Keratinocyte (primary cell): ENCODE measurements at regions not wholly inside any gene's neighbourhood (a gene's known extent, or its start where the extent isn't known, plus 50 kb on each side); places are given as distances from the start of the nearest gene placed in this dataset.
"Not testable (repeated sequence)": the region's sequence is repeated elsewhere in the genome, so short reads cannot be mapped to it uniquely, and the experiment has no call there.

Source experiments
- DNase-seq: peaks from one replicate; pipeline ENCODE4 v3.0.0-alpha.2; 2011; ENCODE audit warnings: low read depth, missing footprints, low spot score
- FAIRE-seq: peaks from 2 replicates; lab custom pipeline; 2011; peaks lifted over from hg19 to GRCh38; lab: Jason Lieb, UNC
- H2AFZ ChIP-seq: 2 replicates; pipeline ENCODE4 v1.6.0; 2012; ENCODE audit warnings: low read length, control low read depth, inconsistent platforms; ENCODE audit not compliant: control insufficient read depth
- H3K27ac ChIP-seq: 2 replicates; pipeline ENCODE4 v1.5.1; 2011; ENCODE audit warnings: low read length; ENCODE audit not compliant: control insufficient read depth, insufficient read depth
- H3K27me3 ChIP-seq: 3 replicates; pipeline ENCODE4 v1.6.0; 2011; ENCODE audit warnings: low read length; ENCODE audit not compliant: control insufficient read depth, insufficient read depth; ENCODE audit errors: extremely low read depth
- H3K36me3 ChIP-seq, 2 experiments: 2 replicates in 1 of 2; 3 replicates in 1 of 2; pipeline ENCODE4 v1.5.1; 2011; ENCODE audit warnings: low read length in 2 of 2, mild to moderate bottlenecking in 1 of 2; ENCODE audit not compliant: control insufficient read depth in 2 of 2, insufficient read depth in 2 of 2; ENCODE audit errors: extremely low read depth in 1 of 2
- H3K4me1 ChIP-seq: 3 replicates; pipeline ENCODE4 v1.5.1; 2011; ENCODE audit warnings: low read length; ENCODE audit not compliant: control insufficient read depth, insufficient read depth; ENCODE audit errors: extremely low read depth
- H3K4me2 ChIP-seq: 3 replicates; pipeline ENCODE4 v1.6.0; 2011; ENCODE audit warnings: low read depth, low read length; ENCODE audit not compliant: control insufficient read depth, insufficient read depth; ENCODE audit errors: extremely low read depth
- H3K4me3 ChIP-seq, 3 experiments: fragments of 200-600 bp in 1 of 3; sonication (generic) in 1 of 3; 2 replicates in 2 of 3; 3 replicates in 1 of 3; pipeline ENCODE4 v1.5.1; 2011 to 2016; ENCODE audit warnings: low read length in 3 of 3, mild to moderate bottlenecking in 3 of 3, control low read depth in 2 of 3, inconsistent platforms in 1 of 3, low read depth in 1 of 3, mixed read lengths in 1 of 3, mixed run types in 1 of 3, moderate library complexity in 1 of 3; ENCODE audit not compliant: control insufficient read depth in 2 of 3, insufficient read depth in 2 of 3; ENCODE audit errors: extremely low read depth in 1 of 3
- H3K79me2 ChIP-seq: 2 replicates; pipeline ENCODE4 v1.6.0; 2012; ENCODE audit warnings: low read length; ENCODE audit not compliant: control insufficient read depth, insufficient read depth
- H3K9ac ChIP-seq: 3 replicates; pipeline ENCODE4 v1.6.0; 2011; ENCODE audit warnings: low read length; ENCODE audit not compliant: control insufficient read depth, insufficient read depth; ENCODE audit errors: extremely low read depth
- H3K9me1 ChIP-seq: 3 replicates; pipeline ENCODE4 v1.6.0; 2011; ENCODE audit warnings: low read length; ENCODE audit not compliant: control insufficient read depth, insufficient read depth; ENCODE audit errors: extremely low read depth
- H3K9me3 ChIP-seq: 2 replicates; pipeline ENCODE4 v1.5.1; 2012; ENCODE audit warnings: low read depth, low read length; ENCODE audit not compliant: control insufficient read depth
- H4K20me1 ChIP-seq: 3 replicates; pipeline ENCODE4 v1.6.0; 2011; ENCODE audit warnings: low read length; ENCODE audit not compliant: control insufficient read depth, insufficient read depth; ENCODE audit errors: extremely low read depth
- EZH2 ChIP-seq: IDR thresholded peaks from one replicate; pipeline ENCODE4 v1.6.1; 2012; ENCODE audit warnings: inconsistent platforms, mild to moderate bottlenecking, low read length, moderate library complexity
- dilution Hi-C: fragments of 300-500 bp; cut with MboI; formaldehyde crosslinking; loops from one replicate; pipeline ENCODE4 v1.7.0; 2020; ENCODE audit warnings: low sequenced_read_pairs; ENCODE audit not compliant: extremely low pct_ligation_motif_present
- TF ChIP-seq, protein P1 (sequence below), 3 experiments: IDR thresholded peaks in 1 of 3; conservative IDR thresholded peaks in 1 of 3; optimal IDR thresholded peaks in 1 of 3; 2 replicates in 2 of 3; 3 replicates in 1 of 3; pipeline versions ENCODE3 to v1.5.1; 2011; ENCODE audit warnings: low read length in 3 of 3, mild to moderate bottlenecking in 3 of 3, moderate library complexity in 2 of 3, control low read depth in 1 of 3, inconsistent platforms in 1 of 3; ENCODE audit not compliant: insufficient read depth in 2 of 3; ENCODE audit errors: extremely low read depth in 1 of 3

DNA sequence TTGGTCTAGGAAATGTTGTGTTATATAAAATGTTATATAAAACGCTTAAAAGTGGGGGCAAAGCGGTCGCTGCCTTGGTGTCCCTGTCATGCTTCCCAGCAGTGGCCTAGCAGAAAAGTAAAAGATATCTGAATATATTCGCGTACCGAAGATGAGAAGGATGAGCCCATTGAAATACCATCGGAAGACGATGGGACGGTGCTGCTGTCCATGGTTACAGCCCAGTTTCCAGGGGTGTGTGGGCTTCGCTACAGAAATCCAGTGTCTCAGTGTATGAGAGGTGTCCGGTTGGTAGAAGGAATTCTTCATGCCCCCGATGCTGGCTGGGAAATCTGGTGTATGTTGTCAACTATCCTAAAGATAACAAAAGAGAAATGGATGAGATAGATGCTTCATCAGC, 110.9 kb upstream of the DIAPH3 start:
- no peak for DNase-seq
- Histone ChIP-seq H3K4me2 (no peak overlapping the region), H3K9me3 (no peaks in the 10 kb centered on the region), H3K27ac (no peak overlapping the region), H3K9ac (no peak overlapping the region), H3K9me1 (no peaks in the 10 kb centered on the region), H2AFZ (no peak overlapping the region), H3K36me3 (no peaks in the 10 kb centered on the region), H4K20me1 (no peaks in the 10 kb centered on the region), H3K4me3 (no peak overlapping the region), H3K79me2 (no peaks in the 10 kb centered on the region), H3K4me1 (no peaks in the 10 kb centered on the region), H3K27me3 (no peaks in the 10 kb centered on the region)
- FAIRE-seq, result no peak
- dilution Hi-C loops, result no loop called here
- TF ChIP-seq, protein P1, sequence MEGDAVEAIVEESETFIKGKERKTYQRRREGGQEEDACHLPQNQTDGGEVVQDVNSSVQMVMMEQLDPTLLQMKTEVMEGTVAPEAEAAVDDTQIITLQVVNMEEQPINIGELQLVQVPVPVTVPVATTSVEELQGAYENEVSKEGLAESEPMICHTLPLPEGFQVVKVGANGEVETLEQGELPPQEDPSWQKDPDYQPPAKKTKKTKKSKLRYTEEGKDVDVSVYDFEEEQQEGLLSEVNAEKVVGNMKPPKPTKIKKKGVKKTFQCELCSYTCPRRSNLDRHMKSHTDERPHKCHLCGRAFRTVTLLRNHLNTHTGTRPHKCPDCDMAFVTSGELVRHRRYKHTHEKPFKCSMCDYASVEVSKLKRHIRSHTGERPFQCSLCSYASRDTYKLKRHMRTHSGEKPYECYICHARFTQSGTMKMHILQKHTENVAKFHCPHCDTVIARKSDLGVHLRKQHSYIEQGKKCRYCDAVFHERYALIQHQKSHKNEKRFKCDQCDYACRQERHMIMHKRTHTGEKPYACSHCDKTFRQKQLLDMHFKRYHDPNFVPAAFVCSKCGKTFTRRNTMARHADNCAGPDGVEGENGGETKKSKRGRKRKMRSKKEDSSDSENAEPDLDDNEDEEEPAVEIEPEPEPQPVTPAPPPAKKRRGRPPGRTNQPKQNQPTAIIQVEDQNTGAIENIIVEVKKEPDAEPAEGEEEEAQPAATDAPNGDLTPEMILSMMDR (optimal IDR thresholded peaks at IDR 0.05 in 1 of 3, IDR thresholded peaks at IDR 0.05 in 1 of 3, conservative IDR thresholded peaks at IDR 0.05 in 1 of 3; ENCODE audit: extremely low read depth in 1 of 3, insufficient read depth in 2 of 3, low read length in 3 of 3), result no peak
- TF ChIP-seq EZH2, result no peak

DNA sequence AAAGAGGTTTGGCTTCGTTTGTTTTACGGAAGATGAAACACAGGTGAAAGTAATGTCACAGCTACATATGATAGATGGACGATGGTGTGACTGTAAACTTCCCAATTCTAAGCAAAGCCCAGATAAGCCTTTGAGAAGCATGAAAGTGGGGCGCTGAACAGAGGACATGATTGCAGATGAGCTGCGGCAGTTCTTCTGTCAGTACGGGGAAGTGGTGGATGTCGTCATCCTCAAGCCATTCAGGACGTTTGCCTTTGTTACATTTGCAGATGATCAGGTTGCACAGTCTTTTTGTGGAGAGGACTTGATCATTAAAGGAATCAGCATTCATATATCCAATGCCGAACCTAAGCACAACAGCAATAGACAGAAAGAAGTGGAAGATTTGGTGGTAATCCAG, 111.5 kb upstream of the DIAPH3 start:
- Histone ChIP-seq H3K9me3 (no peaks in the 10 kb centered on the region), H3K27ac (no peak overlapping the region), H3K79me2 (no peaks in the 10 kb centered on the region), H3K9me1 (no peaks in the 10 kb centered on the region), H2AFZ (no peak overlapping the region), H3K4me1 (no peaks in the 10 kb centered on the region), H3K4me3 (no peak overlapping the region), H3K9ac (no peak overlapping the region), H4K20me1 (no peaks in the 10 kb centered on the region), H3K27me3 (no peaks in the 10 kb centered on the region), H3K36me3 (no peaks in the 10 kb centered on the region), H3K4me2 (no peak overlapping the region)
- FAIRE-seq, result no peak
- DNase-seq, result no peak
- dilution Hi-C loops, result no loop called here
- TF ChIP-seq EZH2, result no peak
- TF ChIP-seq, protein P1 (optimal IDR thresholded peaks at IDR 0.05 in 1 of 3, IDR thresholded peaks at IDR 0.05 in 1 of 3, conservative IDR thresholded peaks at IDR 0.05 in 1 of 3; ENCODE audit: extremely low read depth in 1 of 3, insufficient read depth in 2 of 3, low read length in 3 of 3), result no peak

DNA sequence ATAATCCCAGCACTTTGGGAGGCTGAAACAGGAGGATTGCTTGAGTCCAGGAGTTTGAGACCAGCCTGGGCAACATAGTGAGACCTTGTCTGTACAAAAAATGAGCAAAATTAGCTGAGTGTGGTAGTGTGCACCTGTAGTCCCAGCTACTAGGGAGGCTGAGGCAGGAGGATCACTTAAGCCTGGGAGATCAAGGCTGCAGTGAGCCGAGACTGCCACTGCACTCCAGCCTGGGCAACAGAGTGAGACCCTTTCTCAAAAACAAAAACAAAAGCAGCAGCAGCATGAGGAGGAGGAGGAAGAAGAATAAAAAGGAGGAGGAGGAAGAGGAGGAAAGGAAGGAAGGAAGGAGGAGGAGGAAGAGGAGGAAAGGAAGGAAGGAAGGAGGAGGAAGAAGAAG, 116.5 kb upstream of the TDRD3 start:
- H3K9me3 ChIP-seq, H3K79me2 ChIP-seq, H3K36me3 ChIP-seq, H3K9me1 ChIP-seq, H3K27me3 ChIP-seq, H4K20me1 ChIP-seq, H3K4me2 ChIP-seq, H3K4me3 ChIP-seq, FAIRE-seq, dilution Hi-C loops, H3K4me1 ChIP-seq, DNase-seq, H3K9ac ChIP-seq, H3K27ac ChIP-seq, H2AFZ ChIP-seq: not testable (repeated sequence)
